Neutrophil (primary cell): ENCODE measurements at regions not wholly inside any gene's neighbourhood (a gene's known extent, or its start where the extent isn't known, plus 50 kb on each side); places are given as distances from the start of the nearest gene placed in this dataset.

Source experiments
- H3K27ac ChIP-seq: fragments of 200-600 bp; sonication (generic); 2 replicates; pipeline ENCODE4 v1.5.1; 2016; ENCODE audit warnings: mild to moderate bottlenecking, moderate library complexity
- H3K27me3 ChIP-seq: fragments of 200-600 bp; sonication (generic); 2 replicates; pipeline ENCODE4 v1.6.0; 2016; ENCODE audit warnings: mild to moderate bottlenecking
- H3K36me3 ChIP-seq: fragments of 200-600 bp; sonication (generic); 2 replicates; pipeline ENCODE4 v1.5.1; 2017
- H3K4me1 ChIP-seq, 2 experiments: fragments of 200-600 bp in 1 of 2; sonication (generic) in 1 of 2; 1 replicate in 1 of 2; 2 replicates in 1 of 2; pipeline versions ENCODE4 v1.5.1 to v1.6.1; 2013 to 2016; ENCODE audit warnings: low read depth in 1 of 2, low read length in 1 of 2, mild to moderate bottlenecking in 1 of 2, moderate library complexity in 1 of 2; ENCODE audit not compliant: control insufficient read depth in 1 of 2, insufficient read depth in 1 of 2
- H3K4me3 ChIP-seq, 2 experiments: fragments of 200-600 bp in 1 of 2; sonication (generic) in 1 of 2; 1 replicate in 1 of 2; 2 replicates in 1 of 2; pipeline ENCODE4 v1.5.1; 2013 to 2016; ENCODE audit warnings: low read depth in 1 of 2, low read length in 1 of 2, mild to moderate bottlenecking in 1 of 2, moderate library complexity in 1 of 2
- H3K9me3 ChIP-seq: fragments of 200-600 bp; sonication (generic); 2 replicates; pipeline ENCODE4 v1.5.1; 2016
- CTCF ChIP-seq: fragments of 200-600 bp; sonication (generic); IDR thresholded peaks from 2 replicates; pipeline ENCODE4 v1.5.1; 2016; ENCODE audit warnings: antibody characterized with exemption

DNA sequence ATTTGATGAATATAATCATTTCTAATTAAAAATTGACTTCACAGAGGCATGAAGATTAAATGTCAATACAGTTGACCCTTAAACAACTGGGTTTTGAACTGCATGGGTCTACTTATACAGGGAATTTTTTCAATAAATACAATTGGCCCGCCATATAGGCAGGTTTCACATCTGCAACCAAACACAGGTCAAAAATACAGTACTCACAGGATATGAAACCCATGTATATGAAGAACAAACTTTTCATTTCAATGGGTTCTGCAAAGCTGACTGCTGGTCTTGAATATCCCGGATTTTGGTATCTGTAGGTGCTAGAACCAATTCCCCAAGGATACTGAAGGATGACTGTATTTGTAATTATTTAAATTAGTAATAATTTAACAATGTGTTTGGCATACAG, 555.6 kb downstream of the EPHA4 start:
- Histone ChIP-seq H3K4me1 (no peaks in the 10 kb centered on the region), H3K27me3 (no peaks in the 10 kb centered on the region), H3K4me3 (no peak overlapping the region), H3K36me3 (no peaks in the 10 kb centered on the region), H3K27ac (no peak overlapping the region), H3K9me3 (no peaks in the 10 kb centered on the region)
- TF ChIP-seq CTCF: no peak

GRCh38 chr2:221018262-221018661, 553.8 kb downstream of the EPHA4 start:
- H3K4me1 ChIP-seq: no peaks in the 10 kb centered on the region
- no peak overlapping the region for H3K4me3 ChIP-seq
- no peak for TF ChIP-seq CTCF
- no peaks in the 10 kb centered on the region for H3K36me3 ChIP-seq
- no peaks in the 10 kb centered on the region for H3K27me3 ChIP-seq
- H3K27ac ChIP-seq: no peak overlapping the region
- H3K9me3 ChIP-seq: no peaks in the 10 kb centered on the region

DNA sequence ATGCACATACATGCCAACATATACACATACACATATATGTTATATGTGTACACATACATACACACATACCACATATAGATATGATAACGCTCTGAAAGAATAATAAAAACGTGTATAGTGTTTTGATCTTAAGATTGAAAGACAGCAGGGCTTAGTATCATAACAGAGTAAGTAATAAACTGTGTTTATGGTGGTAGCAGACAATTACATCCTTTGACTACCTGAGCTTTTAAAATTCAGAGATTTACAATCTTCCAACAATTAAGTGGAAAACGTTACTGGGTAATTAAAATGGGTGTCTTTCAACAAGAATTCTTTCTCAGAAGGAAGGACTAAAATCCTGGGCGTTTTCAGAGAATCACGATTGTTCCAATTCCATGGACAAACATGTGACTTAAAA, 552.4 kb downstream of the EPHA4 start:
- H3K9me3 ChIP-seq: no peaks in the 10 kb centered on the region
- H3K36me3 ChIP-seq: no peaks in the 10 kb centered on the region
- H3K4me1 ChIP-seq: no peaks in the 10 kb centered on the region
- H3K4me3 ChIP-seq: no peak overlapping the region
- no peaks in the 10 kb centered on the region for H3K27me3 ChIP-seq
- TF ChIP-seq CTCF: no peak
- no peak overlapping the region for H3K27ac ChIP-seq

GRCh38 chr2:221022554-221022953, 549.5 kb downstream of the EPHA4 start:
- H3K4me1 ChIP-seq: no peaks in the 10 kb centered on the region
- no peak overlapping the region for H3K4me3 ChIP-seq
- no peak for TF ChIP-seq CTCF
- H3K27ac ChIP-seq: no peak overlapping the region
- H3K36me3 ChIP-seq: no peaks in the 10 kb centered on the region
- no peaks in the 10 kb centered on the region for H3K9me3 ChIP-seq
- no peaks in the 10 kb centered on the region for H3K27me3 ChIP-seq

DNA sequence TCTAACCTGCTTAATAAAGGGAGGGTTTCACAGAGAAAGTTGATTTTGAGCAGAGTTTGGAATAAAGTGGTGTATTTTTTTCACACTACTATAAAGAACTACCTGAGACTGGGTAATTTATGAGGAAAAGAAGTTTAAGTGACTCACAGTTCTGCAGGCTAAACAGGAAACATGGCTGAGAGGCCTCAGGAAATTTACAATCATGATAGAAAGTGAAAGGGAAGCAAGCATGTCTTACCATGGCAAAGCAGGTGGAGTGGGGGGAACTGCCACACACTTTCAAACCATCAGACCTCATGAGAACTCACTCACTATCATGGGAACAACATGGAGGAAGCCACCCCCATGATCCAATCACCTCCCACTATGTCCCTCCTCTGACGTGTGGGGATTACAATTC, 546.7 kb downstream of the EPHA4 start:
- H3K27me3 ChIP-seq: no peaks in the 10 kb centered on the region
- no peaks in the 10 kb centered on the region for H3K36me3 ChIP-seq
- H3K27ac ChIP-seq: no peak overlapping the region
- no peak for TF ChIP-seq CTCF
- no peaks in the 10 kb centered on the region for H3K9me3 ChIP-seq
- no peaks in the 10 kb centered on the region for H3K4me1 ChIP-seq
- no peak overlapping the region for H3K4me3 ChIP-seq
